ENCODE measurements at regions not wholly inside any gene's neighbourhood (a gene's known extent, or its start where the extent isn't known, plus 50 kb on each side); places are given as distances from the start of the nearest gene placed in this dataset.

DNA sequence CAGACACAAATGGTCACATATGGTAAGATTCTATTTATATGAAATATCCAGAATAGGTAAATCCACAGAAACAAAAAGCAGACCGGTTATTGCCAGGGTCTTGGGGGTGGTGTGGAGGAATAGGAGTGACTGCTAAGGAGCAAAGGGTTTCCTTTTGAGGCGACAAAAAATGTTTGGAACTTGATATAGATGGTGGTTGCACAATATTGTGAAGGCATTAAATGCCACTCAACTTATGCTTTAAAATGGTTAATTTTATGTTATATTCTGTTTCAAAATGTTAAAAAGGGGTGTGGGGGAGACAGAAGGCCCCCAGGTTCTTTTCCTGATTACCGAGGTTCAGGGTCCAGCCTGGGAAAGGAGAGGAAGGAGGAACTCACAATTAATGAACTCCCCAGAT is 304.4 kb downstream of the RRAGC start:
- Mint-ChIP-seq H3K27me3 (ENCODE audit: insufficient read depth, low read depth) (peaks cover 6% of the 10 kb centered on the region), H3K27ac (no peak overlapping the region), H3K9me3 (no peaks in the 10 kb centered on the region), H3K36me3 (no peaks in the 10 kb centered on the region), H3K4me3 (no peak overlapping the region), H3K4me1 (peaks cover 29% of the 10 kb centered on the region)
- no peak overlapping the region for H2AFZ ChIP-seq (replicated peaks)
- no peak for TF ChIP-seq EZH2phosphoT487 (IDR thresholded peaks at IDR 0.05)
- TF ChIP-seq EZH2 (IDR thresholded peaks at IDR 0.05), result no peak
- TF ChIP-seq, protein P1, sequence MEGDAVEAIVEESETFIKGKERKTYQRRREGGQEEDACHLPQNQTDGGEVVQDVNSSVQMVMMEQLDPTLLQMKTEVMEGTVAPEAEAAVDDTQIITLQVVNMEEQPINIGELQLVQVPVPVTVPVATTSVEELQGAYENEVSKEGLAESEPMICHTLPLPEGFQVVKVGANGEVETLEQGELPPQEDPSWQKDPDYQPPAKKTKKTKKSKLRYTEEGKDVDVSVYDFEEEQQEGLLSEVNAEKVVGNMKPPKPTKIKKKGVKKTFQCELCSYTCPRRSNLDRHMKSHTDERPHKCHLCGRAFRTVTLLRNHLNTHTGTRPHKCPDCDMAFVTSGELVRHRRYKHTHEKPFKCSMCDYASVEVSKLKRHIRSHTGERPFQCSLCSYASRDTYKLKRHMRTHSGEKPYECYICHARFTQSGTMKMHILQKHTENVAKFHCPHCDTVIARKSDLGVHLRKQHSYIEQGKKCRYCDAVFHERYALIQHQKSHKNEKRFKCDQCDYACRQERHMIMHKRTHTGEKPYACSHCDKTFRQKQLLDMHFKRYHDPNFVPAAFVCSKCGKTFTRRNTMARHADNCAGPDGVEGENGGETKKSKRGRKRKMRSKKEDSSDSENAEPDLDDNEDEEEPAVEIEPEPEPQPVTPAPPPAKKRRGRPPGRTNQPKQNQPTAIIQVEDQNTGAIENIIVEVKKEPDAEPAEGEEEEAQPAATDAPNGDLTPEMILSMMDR (IDR thresholded peaks at IDR 0.05), result no peak
- H3K36me3 ChIP-seq, result no peaks in the 10 kb centered on the region
- no peak overlapping the region for H3K9ac ChIP-seq
- no peaks in the 10 kb centered on the region for H3K79me2 ChIP-seq (ENCODE audit: low read depth)
- H3K27me3 ChIP-seq, result peaks cover 4% of the 10 kb centered on the region
- no peak overlapping the region for H3K4me2 ChIP-seq
- no peaks in the 10 kb centered on the region for H4K20me1 ChIP-seq (ENCODE audit: low read depth)
- H3K27ac ChIP-seq, result no peak overlapping the region
- no peaks in the 10 kb centered on the region for H3K9me3 ChIP-seq (ENCODE audit: low read depth)
- no peak overlapping the region for H3K4me3 ChIP-seq
- peaks cover 24% of the 10 kb centered on the region for H3F3A ChIP-seq (ENCODE audit: low read depth)
- H3K4me1 ChIP-seq, result peaks cover 23% of the 10 kb centered on the region
- no peak for DNase-seq (ENCODE audit: low spot score)

DNA sequence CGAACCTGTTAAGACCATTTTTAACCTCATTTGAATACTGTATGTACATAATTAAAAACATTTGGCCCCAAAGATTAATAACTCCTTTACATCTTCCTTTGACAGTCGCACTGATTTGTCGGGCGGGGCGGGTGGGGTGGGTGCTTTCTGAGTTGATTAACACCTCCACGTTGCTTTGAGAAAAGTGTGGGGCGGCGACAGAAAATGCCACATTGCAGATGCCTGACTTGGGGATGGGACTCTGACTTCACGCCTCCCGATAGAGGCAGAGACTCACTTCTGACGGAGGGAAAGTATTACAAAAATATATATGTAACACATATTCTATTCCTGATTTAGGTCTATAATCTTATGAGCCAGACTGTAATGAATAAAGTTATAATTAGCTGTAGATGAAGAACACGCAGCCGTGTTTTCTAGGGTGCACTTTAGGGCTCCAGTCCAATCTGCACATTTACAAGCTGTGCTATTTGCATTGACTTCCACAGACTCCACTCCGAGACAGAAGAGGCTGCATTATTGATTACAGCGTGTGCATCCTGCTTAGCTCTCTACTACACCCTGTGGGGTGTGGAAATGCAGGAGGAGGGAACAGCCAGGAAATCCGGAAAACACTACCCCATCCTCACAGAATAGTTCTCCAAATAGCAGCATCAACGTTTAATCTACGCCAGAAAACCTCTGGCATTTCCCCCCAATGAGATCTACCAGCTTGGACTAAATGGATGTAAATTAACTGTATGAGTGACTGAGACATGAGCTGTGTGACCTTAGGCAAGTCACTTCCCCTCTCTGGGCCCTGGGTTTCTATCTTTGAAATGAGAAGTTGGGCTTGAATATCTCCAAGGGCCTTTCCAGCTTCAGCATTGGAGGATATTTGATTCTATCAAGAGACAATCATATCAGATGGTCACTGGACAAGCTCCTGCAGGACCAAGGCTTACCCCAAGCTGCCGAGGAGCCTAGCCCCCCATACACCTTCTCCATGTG is 308.0 kb downstream of the RRAGC start:
- Mint-ChIP-seq H3K9me3 (no peaks in the 10 kb centered on the region), H3K4me3 (no peak overlapping the region), H3K27me3 (ENCODE audit: insufficient read depth, low read depth) (peaks cover 4% of the 10 kb centered on the region), H3K27ac (no peak overlapping the region), H3K36me3 (no peaks in the 10 kb centered on the region), H3K4me1 (peaks cover 4% of the 10 kb centered on the region)
- Histone ChIP-seq H3K79me2 (ENCODE audit: low read depth) (no peaks in the 10 kb centered on the region), H3K4me2 (no peak overlapping the region), H3K27me3 (no peaks in the 10 kb centered on the region), H4K20me1 (ENCODE audit: low read depth) (no peaks in the 10 kb centered on the region), H3K27ac (no peak overlapping the region), H3K36me3 (no peaks in the 10 kb centered on the region), H3K9me3 (ENCODE audit: low read depth) (no peaks in the 10 kb centered on the region), H3K9ac (no peak overlapping the region), H2AFZ (replicated peaks) (no peak overlapping the region), H3K4me3 (no peak overlapping the region), H3K4me1 (peaks cover under 1% of the 10 kb centered on the region), H3F3A (ENCODE audit: low read depth) (no peaks in the 10 kb centered on the region)
- DNase-seq (ENCODE audit: low spot score), result no peak
- TF ChIP-seq EZH2phosphoT487 (IDR thresholded peaks at IDR 0.05), result no peak
- TF ChIP-seq EZH2 (IDR thresholded peaks at IDR 0.05), result no peak
- TF ChIP-seq, protein P1 (IDR thresholded peaks at IDR 0.05), result no peak

DNA sequence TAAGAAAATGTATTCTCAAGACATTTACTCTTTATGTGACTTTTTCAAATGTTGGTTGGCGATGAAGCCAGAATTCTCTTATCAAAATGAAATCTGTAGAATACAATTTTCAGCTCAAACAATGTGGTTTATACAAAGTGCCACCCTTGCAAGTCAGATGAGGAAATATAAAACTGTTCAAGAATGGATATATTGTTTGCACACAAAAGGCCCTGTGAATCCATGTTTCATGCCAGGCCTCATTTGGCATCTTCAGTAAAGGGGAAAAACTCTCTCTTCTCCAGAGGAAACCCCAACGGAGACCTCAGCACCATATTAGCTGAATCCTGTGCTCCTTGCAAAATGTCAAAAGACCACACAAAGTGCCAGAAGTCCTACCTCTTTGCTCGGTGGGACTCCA is 310.4 kb downstream of the RRAGC start:
- H3K27me3 ChIP-seq, result no peaks in the 10 kb centered on the region
- no peak overlapping the region for H3K4me2 ChIP-seq
- no peaks in the 10 kb centered on the region for H3K79me2 ChIP-seq (ENCODE audit: low read depth)
- H3K9me3 ChIP-seq (ENCODE audit: low read depth), result no peaks in the 10 kb centered on the region
- no peak overlapping the region for H3K9ac ChIP-seq
- no peaks in the 10 kb centered on the region for H4K20me1 ChIP-seq (ENCODE audit: low read depth)
- Mint-ChIP-seq H3K27ac (no peak overlapping the region), H3K4me3 (no peak overlapping the region), H3K4me1 (peaks cover 10% of the 10 kb centered on the region), H3K36me3 (no peaks in the 10 kb centered on the region), H3K9me3 (no peaks in the 10 kb centered on the region), H3K27me3 (ENCODE audit: insufficient read depth, low read depth) (peaks cover 4% of the 10 kb centered on the region)
- H3K4me3 ChIP-seq, result no peak overlapping the region
- no peaks in the 10 kb centered on the region for H3K36me3 ChIP-seq
- no peak overlapping the region for H2AFZ ChIP-seq (replicated peaks)
- no peaks in the 10 kb centered on the region for H3F3A ChIP-seq (ENCODE audit: low read depth)
- TF ChIP-seq EZH2 (IDR thresholded peaks at IDR 0.05), result no peak
- TF ChIP-seq EZH2phosphoT487 (IDR thresholded peaks at IDR 0.05), result no peak
- TF ChIP-seq, protein P1 (IDR thresholded peaks at IDR 0.05), result no peak
- no peak for DNase-seq (ENCODE audit: low spot score)
- peaks cover 5% of the 10 kb centered on the region for H3K4me1 ChIP-seq
- H3K27ac ChIP-seq, result no peak overlapping the region
